CD4-positive, alpha-beta T cell treated with Interleukin-10 for 1 hour (primary cell): ENCODE measurements at regions not wholly inside any gene's neighbourhood (a gene's known extent, or its start where the extent isn't known, plus 50 kb on each side); places are given as distances from the start of the nearest gene placed in this dataset.
"Not testable (repeated sequence)": the region's sequence is repeated elsewhere in the genome, so short reads cannot be mapped to it uniquely, and the experiment has no call there.

Experiments
- DNase-seq: peaks from one replicate; pipeline ENCODE4 v3.0.0-alpha.2; 2020

GRCh38 chr7:5121256-5121655 is 68.8 kb upstream of the WIPI2 start:
- DNase-seq = not testable (repeated sequence)

GRCh38 chr7:5131238-5131637 is 58.8 kb upstream of the WIPI2 start:
- DNase-seq = peak; percentile 35

DNA sequence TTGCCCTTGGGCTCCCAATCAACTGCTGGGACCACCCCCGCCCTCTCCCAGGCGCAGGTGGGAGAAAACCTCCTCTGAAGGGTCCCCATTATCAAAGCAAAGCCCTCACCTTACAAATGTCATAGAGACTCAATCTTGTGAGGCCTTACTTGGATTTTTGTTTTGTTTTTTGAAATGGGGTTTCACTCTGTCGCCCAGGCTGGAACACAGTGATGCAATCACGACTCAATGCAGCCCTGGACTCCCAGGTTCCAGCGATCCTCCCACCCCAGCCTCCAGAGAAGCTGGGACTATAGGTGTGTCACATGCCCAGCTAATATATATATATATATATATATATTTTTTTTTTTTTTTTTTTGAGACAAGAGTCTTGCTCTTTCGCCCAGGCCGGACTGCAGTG is 57.5 kb upstream of the WIPI2 start:
- no peak for DNase-seq

GRCh38 chr7:5139998-5140397 is 50.0 kb upstream of the WIPI2 start:
- peak; percentile 45 for DNase-seq
